Activated naive CD4-positive, alpha-beta T cell treated with anti-CD3 and anti-CD28 coated beads, Interleukin-2, amount 10 ng/mL, durations not matched to agents 7 days and 5 days (primary cell): ENCODE measurements at regions not wholly inside any gene's neighbourhood (a gene's known extent, or its start where the extent isn't known, plus 50 kb on each side); places are given as distances from the start of the nearest gene placed in this dataset.
"Not testable (repeated sequence)": the region's sequence is repeated elsewhere in the genome, so short reads cannot be mapped to it uniquely, and the experiment has no call there.

ENCODE experiments used
- CTCF ChIA-PET: fragments of 350-600 bp; sonication (Branson Sonifier 250); formaldehyde crosslinking; loops from one replicate; lab custom pipeline; 2021; ENCODE audit warnings: antibody characterized with exemption; lab: Charles Lee
- DNase-seq: peaks from one replicate; pipeline ENCODE4 v3.0.0-alpha.2; 2020
- H3K27ac Mint-ChIP-seq: one replicate; pipeline ENCODE4 v1.8.0; 2021; ENCODE audit warnings: mild to moderate bottlenecking, moderate library complexity, mixed read lengths
- H3K27me3 Mint-ChIP-seq: one replicate; pipeline ENCODE4 v1.8.0; 2021; ENCODE audit warnings: mild to moderate bottlenecking, mixed read lengths
- H3K36me3 Mint-ChIP-seq: one replicate; pipeline ENCODE4 v1.8.0; 2021; ENCODE audit warnings: mixed read lengths
- H3K4me1 Mint-ChIP-seq: one replicate; pipeline ENCODE4 v1.8.0; 2021; ENCODE audit warnings: mixed read lengths
- H3K4me3 Mint-ChIP-seq: one replicate; pipeline ENCODE4 v1.8.0; 2021; ENCODE audit warnings: mild to moderate bottlenecking, moderate library complexity, mixed read lengths
- H3K9me3 Mint-ChIP-seq: one replicate; pipeline ENCODE4 v1.8.0; 2021; ENCODE audit warnings: mixed read lengths

DNA sequence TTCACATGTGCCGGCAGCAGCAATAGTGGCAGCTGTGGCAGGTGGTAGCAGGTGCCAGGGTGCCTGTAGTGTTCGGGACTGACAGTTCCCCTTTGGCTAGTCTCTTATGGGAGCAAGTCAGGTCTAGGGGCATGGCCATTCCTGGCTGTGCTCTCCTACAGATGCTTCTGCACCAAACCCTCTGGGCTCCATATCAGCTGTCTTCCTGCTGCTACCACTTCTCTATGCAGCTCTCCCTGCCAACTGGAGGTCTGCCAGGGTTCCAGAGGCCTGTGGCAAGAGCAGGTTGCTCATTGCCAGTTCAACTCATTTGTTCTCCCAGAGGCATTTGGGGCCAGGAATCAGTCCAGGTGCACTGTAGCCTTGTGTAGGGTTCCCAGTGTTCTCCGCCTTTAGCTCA lies 473.7 kb downstream of the JRKL start:
- Mint-ChIP-seq H3K9me3 (no peaks in the 10 kb centered on the region), H3K4me3 (no peak overlapping the region), H3K27me3 (no peaks in the 10 kb centered on the region), H3K27ac (no peak overlapping the region), H3K36me3 (no peaks in the 10 kb centered on the region), H3K4me1 (no peaks in the 10 kb centered on the region)
- no peak for DNase-seq
- CTCF ChIA-PET = no interaction called here

DNA sequence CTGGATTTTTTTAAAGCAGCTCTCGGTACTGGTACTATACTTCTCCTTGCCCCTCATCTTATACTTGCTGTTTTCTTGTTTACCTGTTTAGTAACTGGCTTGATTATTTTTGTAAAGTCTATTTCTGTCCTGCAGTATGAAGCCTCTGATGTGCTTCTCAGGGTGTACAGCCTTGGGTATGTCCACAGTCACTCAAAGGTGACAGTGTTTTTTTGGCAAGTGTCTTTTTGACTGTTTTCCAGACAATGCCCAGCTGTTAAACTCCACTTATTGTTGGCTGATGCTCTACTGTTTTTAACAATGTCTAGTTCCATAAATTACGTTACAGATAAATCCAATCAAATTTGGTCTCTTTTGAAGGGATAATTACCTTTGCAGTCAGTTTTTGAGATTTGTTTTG lies 475.2 kb downstream of the JRKL start:
- H3K9me3 Mint-ChIP-seq = no peaks in the 10 kb centered on the region
- no peak for DNase-seq
- H3K36me3 Mint-ChIP-seq = no peaks in the 10 kb centered on the region
- CTCF ChIA-PET = no interaction called here
- no peaks in the 10 kb centered on the region for H3K27me3 Mint-ChIP-seq
- H3K27ac Mint-ChIP-seq = no peak overlapping the region
- no peaks in the 10 kb centered on the region for H3K4me1 Mint-ChIP-seq
- no peak overlapping the region for H3K4me3 Mint-ChIP-seq

DNA sequence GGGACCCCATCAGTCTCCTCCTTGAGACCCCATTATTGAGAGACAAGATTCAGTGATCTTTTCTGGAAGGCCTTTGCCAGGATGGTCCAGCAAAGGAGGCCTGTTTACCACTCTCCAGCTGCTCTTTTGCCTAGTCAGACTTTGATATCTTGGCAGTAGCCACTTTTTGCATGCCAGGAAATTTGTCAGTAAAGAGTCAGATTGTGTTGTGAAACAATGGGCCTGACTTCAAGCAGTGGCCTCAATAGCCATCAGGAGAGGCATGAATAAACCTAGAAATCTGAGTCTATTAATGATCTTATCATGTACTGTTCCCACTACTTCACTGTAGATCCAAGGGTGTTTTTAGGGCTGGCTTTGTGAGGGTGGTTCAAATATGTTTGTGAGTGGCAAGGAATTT lies 479.4 kb downstream of the JRKL start:
- H3K27me3 Mint-ChIP-seq = no peaks in the 10 kb centered on the region
- no peak overlapping the region for H3K27ac Mint-ChIP-seq
- DNase-seq = no peak
- H3K4me1 Mint-ChIP-seq = no peaks in the 10 kb centered on the region
- no peaks in the 10 kb centered on the region for H3K36me3 Mint-ChIP-seq
- no peaks in the 10 kb centered on the region for H3K9me3 Mint-ChIP-seq
- no peak overlapping the region for H3K4me3 Mint-ChIP-seq
- CTCF ChIA-PET = no interaction called here

DNA sequence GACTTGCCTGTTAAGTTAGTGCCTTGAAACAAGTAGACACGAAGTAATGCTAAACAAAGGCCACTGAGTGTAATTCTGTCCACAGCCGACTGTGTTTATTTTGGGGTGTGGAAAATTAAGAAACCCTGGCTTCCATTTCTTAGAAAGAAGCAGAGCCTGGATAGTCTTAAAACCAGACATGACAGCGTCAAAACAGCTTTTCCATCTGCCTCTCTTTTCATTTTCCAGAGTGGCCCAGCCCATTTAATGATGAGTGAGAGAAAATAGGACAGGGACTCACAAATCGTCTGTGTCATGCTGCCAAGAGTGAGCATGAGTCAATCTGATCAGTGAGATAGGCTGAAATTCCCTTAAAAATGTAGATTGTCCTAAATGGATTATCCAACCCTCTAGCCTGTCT lies 485.9 kb downstream of the JRKL start:
- H3K36me3 Mint-ChIP-seq = no peaks in the 10 kb centered on the region
- H3K4me1 Mint-ChIP-seq = no peaks in the 10 kb centered on the region
- H3K4me3 Mint-ChIP-seq = no peak overlapping the region
- no peak overlapping the region for H3K27ac Mint-ChIP-seq
- CTCF ChIA-PET = no interaction called here
- H3K27me3 Mint-ChIP-seq = no peaks in the 10 kb centered on the region
- H3K9me3 Mint-ChIP-seq = no peaks in the 10 kb centered on the region
- DNase-seq = no peak

DNA sequence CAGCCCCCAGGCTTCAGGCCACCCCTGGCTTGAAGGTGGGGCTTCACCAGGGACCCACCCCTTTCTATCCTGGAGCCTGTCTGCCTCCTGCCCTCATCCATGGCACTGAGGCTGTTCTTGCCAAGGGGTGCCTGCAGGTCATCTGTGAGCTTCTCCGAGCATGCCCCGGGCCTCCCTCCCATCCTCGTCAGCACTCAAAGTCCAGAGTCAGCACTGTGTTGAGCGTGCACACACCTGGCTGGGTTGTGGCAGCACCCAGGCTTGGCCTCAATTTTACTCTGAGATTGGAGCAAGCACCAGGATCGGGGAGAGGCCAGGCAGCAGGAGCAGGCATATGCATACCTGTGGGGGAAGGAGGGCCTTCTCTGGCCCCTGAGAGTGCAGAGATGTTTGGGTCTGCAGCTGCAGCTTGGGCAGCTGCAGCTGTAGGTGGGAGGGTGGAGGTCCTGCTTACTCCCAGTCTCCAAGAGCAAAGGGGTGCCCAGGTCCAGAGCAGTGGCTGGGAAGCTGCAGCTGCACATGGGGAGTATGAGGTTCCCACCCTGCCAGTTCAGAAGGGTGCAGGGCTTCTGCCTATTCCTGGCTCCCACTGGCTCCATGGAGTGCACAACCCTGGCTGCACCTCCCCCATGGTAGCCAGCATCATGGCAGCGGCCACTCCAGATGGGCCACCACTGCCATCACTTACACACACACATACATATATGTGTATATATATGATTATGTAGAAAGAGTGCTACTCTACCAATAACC lies 488.7 kb downstream of the JRKL start:
- CTCF ChIA-PET = no interaction called here
- Mint-ChIP-seq H3K27ac (no peak overlapping the region), H3K9me3 (no peaks in the 10 kb centered on the region), H3K4me3 (no peak overlapping the region), H3K4me1 (no peaks in the 10 kb centered on the region), H3K27me3 (no peaks in the 10 kb centered on the region), H3K36me3 (no peaks in the 10 kb centered on the region)
- no peak for DNase-seq

DNA sequence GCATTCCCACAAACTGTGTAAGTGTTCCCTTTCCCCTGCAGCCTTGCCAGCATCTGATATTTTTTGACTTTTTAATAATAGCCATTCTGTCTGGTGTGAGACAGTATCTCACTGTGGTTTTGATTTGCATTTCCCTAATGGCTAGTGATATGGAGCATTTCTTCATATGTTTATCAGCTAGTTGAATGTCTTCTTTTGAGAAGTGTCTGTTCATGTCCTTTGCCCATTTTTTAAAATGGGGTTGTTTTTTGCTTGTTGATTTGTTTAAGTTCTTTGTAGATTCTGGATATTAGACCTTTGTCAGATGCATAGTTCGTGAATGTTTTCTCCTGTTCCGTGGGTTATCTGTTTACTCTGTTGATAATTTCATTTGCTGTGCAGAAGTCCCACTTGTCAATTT lies 492.8 kb downstream of the JRKL start:
- H3K27ac Mint-ChIP-seq, H3K9me3 Mint-ChIP-seq, H3K27me3 Mint-ChIP-seq, H3K36me3 Mint-ChIP-seq, DNase-seq, H3K4me1 Mint-ChIP-seq, H3K4me3 Mint-ChIP-seq, CTCF ChIA-PET: not testable (repeated sequence)

DNA sequence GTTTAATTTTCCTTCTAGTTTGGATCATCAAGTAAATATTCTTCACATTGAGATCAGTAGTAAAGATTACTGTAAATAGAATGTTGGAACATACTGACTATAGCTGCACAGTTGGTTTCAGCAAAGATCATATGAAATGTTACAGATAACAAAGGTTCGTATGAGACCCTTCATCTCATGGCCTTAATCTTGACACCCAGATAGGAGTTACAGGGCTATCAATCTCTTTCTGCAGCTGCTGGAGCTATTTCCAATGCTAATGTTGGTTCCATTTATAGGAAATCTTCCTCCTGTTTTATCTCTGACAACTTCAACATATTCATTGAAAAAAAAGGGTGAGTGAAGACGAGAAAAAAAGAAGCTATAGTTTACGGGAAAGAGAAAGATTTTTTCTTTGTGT lies 495.6 kb downstream of the JRKL start:
- H3K4me1 Mint-ChIP-seq = no peaks in the 10 kb centered on the region
- no peaks in the 10 kb centered on the region for H3K27me3 Mint-ChIP-seq
- no peak overlapping the region for H3K4me3 Mint-ChIP-seq
- H3K9me3 Mint-ChIP-seq = peaks cover 2% of the 10 kb centered on the region
- H3K27ac Mint-ChIP-seq = no peak overlapping the region
- CTCF ChIA-PET = no interaction called here
- no peaks in the 10 kb centered on the region for H3K36me3 Mint-ChIP-seq
- DNase-seq = no peak

DNA sequence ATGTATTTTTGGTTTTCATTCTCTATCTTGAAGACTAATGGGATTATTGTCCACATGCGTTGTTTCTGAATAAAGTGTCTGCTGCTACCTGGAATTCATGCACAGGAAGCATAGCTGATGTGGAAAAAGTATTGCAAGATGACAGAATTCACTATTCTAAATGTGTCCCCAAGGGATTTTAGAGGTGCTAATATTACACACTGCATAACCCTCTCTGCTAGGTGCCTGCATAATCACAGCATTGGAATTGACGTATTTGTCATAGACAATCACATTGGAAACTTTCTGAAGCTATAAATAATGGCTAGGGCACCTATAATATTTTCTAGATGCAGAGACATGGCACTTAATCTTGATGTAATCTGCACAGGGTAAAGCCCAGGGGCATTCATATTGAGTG lies 496.1 kb downstream of the JRKL start:
- CTCF ChIA-PET = no interaction called here
- H3K4me3 Mint-ChIP-seq = no peak overlapping the region
- no peak overlapping the region for H3K27ac Mint-ChIP-seq
- no peaks in the 10 kb centered on the region for H3K27me3 Mint-ChIP-seq
- DNase-seq = no peak
- H3K36me3 Mint-ChIP-seq = no peaks in the 10 kb centered on the region
- H3K9me3 Mint-ChIP-seq = peaks cover 2% of the 10 kb centered on the region
- no peaks in the 10 kb centered on the region for H3K4me1 Mint-ChIP-seq

DNA sequence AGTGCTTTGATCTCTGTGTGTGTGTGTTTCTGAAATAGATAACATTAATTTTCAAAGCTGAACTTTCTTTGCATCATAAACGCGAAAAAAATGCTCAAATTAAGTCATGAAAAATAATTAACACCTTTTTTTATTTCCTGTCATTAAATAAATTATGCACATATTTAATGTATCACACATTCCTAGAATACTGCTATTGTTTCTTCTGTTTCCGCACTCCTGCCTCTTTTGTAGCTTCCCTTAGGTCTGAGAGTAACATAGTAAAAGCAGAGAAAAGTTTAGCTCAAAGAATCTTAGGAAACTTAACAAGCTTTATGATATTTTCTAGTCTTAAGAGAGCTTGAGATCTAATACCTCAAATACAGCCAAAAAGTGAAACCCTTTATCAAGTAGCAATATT lies 504.2 kb downstream of the JRKL start:
- DNase-seq = no peak
- H3K9me3 Mint-ChIP-seq = peaks cover 4% of the 10 kb centered on the region
- CTCF ChIA-PET = no interaction called here
- no peaks in the 10 kb centered on the region for H3K36me3 Mint-ChIP-seq
- no peak overlapping the region for H3K4me3 Mint-ChIP-seq
- no peaks in the 10 kb centered on the region for H3K4me1 Mint-ChIP-seq
- no peaks in the 10 kb centered on the region for H3K27me3 Mint-ChIP-seq
- H3K27ac Mint-ChIP-seq = no peak overlapping the region

DNA sequence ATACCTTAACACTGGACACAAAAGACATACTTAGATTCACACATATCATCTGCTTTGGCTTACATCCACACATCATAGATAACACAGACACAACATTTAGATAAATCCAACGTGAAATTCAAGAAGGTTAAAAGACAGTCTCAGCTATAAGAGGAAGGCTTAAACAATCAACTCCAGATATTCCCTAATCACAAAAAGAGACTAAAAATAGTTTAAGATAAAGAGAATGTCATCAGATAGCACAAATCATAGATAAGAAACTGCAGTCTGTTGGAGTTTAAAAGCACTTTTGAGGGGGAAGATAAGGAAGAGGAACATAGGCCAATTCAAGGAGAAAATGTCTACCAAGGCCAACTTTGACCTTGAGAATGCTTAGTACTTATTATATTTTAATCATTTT lies 504.8 kb downstream of the JRKL start:
- CTCF ChIA-PET = no interaction called here
- Mint-ChIP-seq H3K27ac (no peak overlapping the region), H3K4me1 (no peaks in the 10 kb centered on the region), H3K36me3 (no peaks in the 10 kb centered on the region), H3K4me3 (no peak overlapping the region), H3K9me3 (peaks cover 3% of the 10 kb centered on the region), H3K27me3 (no peaks in the 10 kb centered on the region)
- DNase-seq = no peak

DNA sequence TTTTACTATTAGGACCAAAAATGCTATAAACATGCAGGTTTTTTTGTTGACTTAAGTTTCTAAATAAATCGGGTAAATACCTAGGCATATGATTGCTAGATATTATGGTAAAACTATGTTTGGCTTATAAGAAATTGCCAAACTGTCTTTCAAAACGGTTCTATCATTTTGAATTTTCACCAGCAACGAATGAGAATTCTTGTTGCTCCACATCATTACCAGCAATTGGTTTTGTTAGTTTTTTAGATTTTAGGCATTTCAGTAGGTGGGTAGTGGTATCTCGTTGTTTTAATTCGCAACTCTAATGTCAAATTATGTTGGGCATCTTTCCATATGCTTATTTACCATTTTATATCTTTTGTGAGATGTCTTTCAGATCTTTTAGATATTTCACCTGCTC lies 510.2 kb downstream of the JRKL start:
- DNase-seq = no peak
- H3K27ac Mint-ChIP-seq = no peak overlapping the region
- CTCF ChIA-PET = no interaction called here
- H3K4me3 Mint-ChIP-seq = no peak overlapping the region
- H3K27me3 Mint-ChIP-seq = no peaks in the 10 kb centered on the region
- H3K4me1 Mint-ChIP-seq = no peaks in the 10 kb centered on the region
- H3K36me3 Mint-ChIP-seq = no peaks in the 10 kb centered on the region
- peaks cover 10% of the 10 kb centered on the region for H3K9me3 Mint-ChIP-seq

DNA sequence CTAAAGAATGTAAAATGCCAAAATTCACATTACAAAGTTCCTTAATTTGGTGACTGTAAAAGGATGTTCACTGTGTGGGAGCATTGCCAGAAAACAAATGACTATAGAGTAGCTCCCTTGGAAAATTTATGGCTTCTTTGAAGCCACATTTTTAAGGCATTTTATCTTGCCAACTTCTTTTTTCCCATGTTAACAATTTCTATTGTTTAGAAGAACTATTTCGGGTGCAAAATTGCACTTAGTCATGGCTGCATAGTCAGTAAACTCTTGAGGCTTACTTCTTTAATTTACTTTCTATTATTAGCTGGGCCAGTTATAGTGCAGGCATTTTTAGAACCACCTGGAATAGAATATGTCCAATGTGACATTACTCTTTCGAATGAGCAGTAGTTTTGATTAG lies 515.3 kb downstream of the JRKL start:
- peaks cover 8% of the 10 kb centered on the region for H3K9me3 Mint-ChIP-seq
- H3K4me3 Mint-ChIP-seq = no peak overlapping the region
- H3K27me3 Mint-ChIP-seq = no peaks in the 10 kb centered on the region
- DNase-seq = no peak
- H3K27ac Mint-ChIP-seq = no peak overlapping the region
- H3K36me3 Mint-ChIP-seq = no peaks in the 10 kb centered on the region
- H3K4me1 Mint-ChIP-seq = no peaks in the 10 kb centered on the region
- CTCF ChIA-PET = no interaction called here

DNA sequence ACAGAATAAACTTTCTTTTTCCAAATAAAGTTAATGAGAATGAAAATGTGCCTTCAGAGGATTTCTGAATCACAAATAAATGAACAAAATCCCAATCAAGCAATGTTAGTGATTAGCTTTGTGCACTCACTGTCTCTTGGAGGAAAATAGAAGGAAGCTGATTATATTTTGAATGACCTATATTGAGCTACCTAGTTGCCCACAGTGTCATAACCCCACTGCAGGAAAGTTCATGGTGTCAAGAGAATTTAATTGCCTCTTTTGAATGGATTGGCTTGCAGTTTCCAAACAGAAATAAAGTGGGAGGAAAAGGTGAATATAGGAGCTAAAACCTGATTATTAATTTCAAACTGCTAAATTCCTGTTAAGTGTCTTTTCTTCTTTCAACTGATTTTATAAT lies 515.9 kb downstream of the JRKL start:
- CTCF ChIA-PET = no interaction called here
- DNase-seq = no peak
- no peaks in the 10 kb centered on the region for H3K36me3 Mint-ChIP-seq

DNA sequence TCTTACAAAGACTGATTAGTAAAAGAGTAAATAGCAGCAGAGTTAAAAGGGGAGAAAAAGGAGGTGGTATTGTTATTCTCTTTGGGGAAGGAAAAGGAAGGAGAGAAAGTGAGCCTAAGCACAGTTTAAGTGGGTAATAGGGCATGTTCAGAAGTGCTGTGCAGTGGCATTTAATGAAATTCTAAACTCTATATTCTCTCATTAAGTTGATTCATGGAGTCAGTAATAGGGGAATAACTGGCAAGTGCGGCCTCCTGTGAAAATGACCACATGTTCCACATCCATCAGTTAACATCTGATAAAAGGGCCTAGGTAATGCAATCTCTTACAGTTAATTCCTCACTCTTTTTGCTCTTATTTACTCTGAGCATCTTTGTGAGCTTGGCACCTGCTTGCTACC lies 516.7 kb downstream of the JRKL start:
- Mint-ChIP-seq H3K27ac (no peak overlapping the region), H3K36me3 (no peaks in the 10 kb centered on the region), H3K4me3 (no peak overlapping the region), H3K4me1 (no peaks in the 10 kb centered on the region), H3K9me3 (peaks cover 8% of the 10 kb centered on the region), H3K27me3 (no peaks in the 10 kb centered on the region)
- DNase-seq = no peak
- CTCF ChIA-PET = no interaction called here

More for the DNA sequence above, 515.9 kb downstream of the JRKL start:
- no peak overlapping the region for H3K4me3 Mint-ChIP-seq
- no peaks in the 10 kb centered on the region for H3K27me3 Mint-ChIP-seq
- peaks cover 10% of the 10 kb centered on the region for H3K9me3 Mint-ChIP-seq
- no peak overlapping the region for H3K27ac Mint-ChIP-seq
- H3K4me1 Mint-ChIP-seq = no peaks in the 10 kb centered on the region

DNA sequence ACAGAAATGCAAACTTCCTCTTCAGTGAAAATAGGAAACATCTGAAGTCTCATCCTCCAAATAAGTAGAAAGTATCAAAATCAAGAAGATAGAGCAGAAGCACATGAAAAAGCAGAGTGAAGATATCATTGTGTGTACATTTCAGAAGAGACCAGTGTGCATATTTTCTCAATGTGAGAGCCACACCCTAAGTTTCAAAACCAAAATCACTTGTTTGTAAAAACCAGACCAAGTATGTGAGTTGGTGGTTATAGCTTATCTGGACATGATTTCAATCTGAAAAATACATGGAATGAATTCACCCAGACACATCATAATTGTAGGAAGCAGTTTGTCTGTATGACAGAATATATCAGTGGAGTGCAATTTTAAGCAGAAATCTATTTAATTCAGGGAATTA lies 536.0 kb downstream of the JRKL start:
- no peaks in the 10 kb centered on the region for H3K9me3 Mint-ChIP-seq
- no peak overlapping the region for H3K27ac Mint-ChIP-seq
- CTCF ChIA-PET = no interaction called here
- H3K4me1 Mint-ChIP-seq = no peaks in the 10 kb centered on the region
- H3K27me3 Mint-ChIP-seq = no peaks in the 10 kb centered on the region
- no peaks in the 10 kb centered on the region for H3K36me3 Mint-ChIP-seq
- no peak overlapping the region for H3K4me3 Mint-ChIP-seq
- no peak for DNase-seq

DNA sequence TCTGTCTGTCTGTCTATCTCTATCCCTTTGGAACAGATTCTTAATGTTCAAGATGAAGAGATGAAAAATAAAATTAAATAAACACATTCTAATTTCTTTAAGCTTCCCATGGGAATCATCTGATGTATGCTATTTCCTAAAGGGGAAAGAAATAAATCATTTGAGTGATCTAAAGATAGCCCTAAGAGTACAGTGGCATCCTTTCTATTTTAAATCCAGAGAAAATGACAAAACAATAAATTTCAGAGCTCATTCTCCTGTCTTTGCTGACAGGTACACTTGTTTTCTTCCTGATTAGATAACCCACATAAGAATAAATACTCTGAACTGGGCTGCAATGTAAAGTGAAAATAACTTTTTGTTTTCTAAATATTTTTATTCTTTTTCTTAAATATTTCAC lies 550.4 kb downstream of the JRKL start:
- no peak overlapping the region for H3K4me3 Mint-ChIP-seq
- H3K27ac Mint-ChIP-seq = no peak overlapping the region
- H3K9me3 Mint-ChIP-seq = peaks cover 4% of the 10 kb centered on the region
- no peak for DNase-seq
- CTCF ChIA-PET = no interaction called here
- H3K36me3 Mint-ChIP-seq = no peaks in the 10 kb centered on the region
- no peaks in the 10 kb centered on the region for H3K27me3 Mint-ChIP-seq
- H3K4me1 Mint-ChIP-seq = no peaks in the 10 kb centered on the region
